H1 (cell line): ENCODE measurements at regions not wholly inside any gene's neighbourhood (a gene's known extent, or its start where the extent isn't known, plus 50 kb on each side); places are given as distances from the start of the nearest gene placed in this dataset.

Experiments used
- CTCF ChIA-PET: fragments of 300-600 bp; sonication (Branson Sonifier 250); formaldehyde crosslinking; loops from one replicate; lab custom pipeline; 2021; ENCODE audit not compliant: partially characterized antibody; lab: Charles Lee
- POLR2A ChIA-PET: fragments of 300-600 bp; sonication (Branson Sonifier 250); formaldehyde crosslinking; loops from one replicate; lab custom pipeline; 2021; ENCODE audit warnings: inconsistent platforms; ENCODE audit not compliant: partially characterized antibody; lab: Charles Lee
- DNase-seq, 2 experiments: peaks; one replicate each; pipeline versions ENCODE4 v3.0.0 to v3.0.0-alpha.2; 2010 to 2022; ENCODE audit warnings: low spot score in 2 of 2, low read depth in 1 of 2, mixed read lengths in 1 of 2
- FAIRE-seq: peaks from 2 replicates; lab custom pipeline; 2011; peaks lifted over from hg19 to GRCh38; lab: Jason Lieb, UNC
- H2AFZ ChIP-seq: 2 replicates; pipeline ENCODE4 v1.8.1; 2012; ENCODE audit warnings: low read length, inconsistent platforms
- H2AK5ac ChIP-seq: 2 replicates; pipeline ENCODE4 v1.6.1; 2013; ENCODE audit warnings: low read depth, low read length
- H2BK120ac ChIP-seq: replicated peaks from 2 replicates; pipeline ENCODE3; 2013; ENCODE audit warnings: low read depth, low read length, inconsistent platforms
- H2BK12ac ChIP-seq: 2 replicates; pipeline ENCODE4 v1.6.1; 2013; ENCODE audit warnings: low read depth, low read length
- H2BK15ac ChIP-seq: 2 replicates; pipeline ENCODE4 v1.6.1; 2013; ENCODE audit warnings: low read length
- H2BK20ac ChIP-seq: 2 replicates; pipeline ENCODE4 v1.6.1; 2013; ENCODE audit warnings: low read length
- H2BK5ac ChIP-seq: 2 replicates; pipeline ENCODE4 v1.6.1; 2013; ENCODE audit warnings: low read depth, low read length
- H3K14ac ChIP-seq: 2 replicates; pipeline ENCODE4 v1.6.1; 2013; ENCODE audit warnings: inconsistent platforms; ENCODE audit not compliant: insufficient read length
- H3K18ac ChIP-seq: 2 replicates; pipeline ENCODE4 v1.6.1; 2013; ENCODE audit warnings: low read length; ENCODE audit errors: extremely low read depth
- H3K23ac ChIP-seq: 2 replicates; pipeline ENCODE4 v1.6.1; 2013; ENCODE audit warnings: inconsistent platforms; ENCODE audit not compliant: insufficient read length
- H3K23me2 ChIP-seq: 2 replicates; pipeline ENCODE4 v1.6.1; 2013; ENCODE audit warnings: low read depth, low read length
- H3K27ac ChIP-seq: 2 replicates; pipeline ENCODE4 v1.6.1; 2011; ENCODE audit warnings: low read depth, low read length, inconsistent platforms
- H3K27me3 ChIP-seq, 4 experiments: replicated peaks in 1 of 4; 1 replicate in 1 of 4; 2 replicates in 3 of 4; pipeline versions ENCODE4 v1.6.1 to v1.8.1; 2011 to 2013; ENCODE audit warnings: low read length in 3 of 4, mild to moderate bottlenecking in 3 of 4, inconsistent platforms in 2 of 4, mixed read lengths in 2 of 4, moderate library complexity in 1 of 4; ENCODE audit not compliant: control insufficient read depth in 3 of 4, insufficient read depth in 3 of 4; ENCODE audit errors: extremely low read depth in 1 of 4
- H3K36me3 ChIP-seq, 4 experiments: 2 replicates each; pipeline versions ENCODE4 v1.6.1 to v1.8.1; 2011 to 2013; ENCODE audit warnings: mild to moderate bottlenecking in 4 of 4, low read length in 3 of 4, moderate library complexity in 2 of 4, control low read depth in 1 of 4, inconsistent platforms in 1 of 4; ENCODE audit not compliant: insufficient read depth in 4 of 4, control insufficient read depth in 2 of 4
- H3K4ac ChIP-seq: replicated peaks from 2 replicates; pipeline ENCODE3; 2013; ENCODE audit warnings: low read length, low read depth, mixed read lengths, inconsistent platforms; ENCODE audit not compliant: insufficient read length
- H3K4me1 ChIP-seq, 4 experiments: replicated peaks in 1 of 4; 1 replicate in 1 of 4; 2 replicates in 3 of 4; pipeline versions ENCODE4 v1.6.1 to v1.8.1; 2011 to 2013; ENCODE audit warnings: low read length in 3 of 4, inconsistent platforms in 2 of 4, mixed read lengths in 1 of 4; ENCODE audit not compliant: insufficient read depth in 4 of 4, control insufficient read depth in 3 of 4
- H3K4me2 ChIP-seq, 2 experiments: 2 replicates each; pipeline versions ENCODE4 v1.6.1 to v1.8.1; 2011 to 2013; ENCODE audit warnings: low read depth in 2 of 2, low read length in 2 of 2, control low read depth in 1 of 2, inconsistent platforms in 1 of 2, mild to moderate bottlenecking in 1 of 2; ENCODE audit not compliant: insufficient read depth in 1 of 2
- H3K4me3 ChIP-seq, 4 experiments: fragments of 200-600, 300-600 bp in 1 of 4; sonication (generic), shearing (Covaris generic), sonication (Bioruptor Twin) in 1 of 4; 2 replicates each; pipeline versions ENCODE4 v1.5.1 to v1.8.1; 2011 to 2016; ENCODE audit warnings: low read length in 4 of 4, low read depth in 3 of 4, control low read depth in 2 of 4, inconsistent platforms in 2 of 4, mild to moderate bottlenecking in 2 of 4, mixed read lengths in 1 of 4, moderate library complexity in 1 of 4; ENCODE audit not compliant: insufficient read depth in 2 of 4; ENCODE audit errors: extremely low read depth in 1 of 4
- H3K56ac ChIP-seq: replicated peaks from 2 replicates; pipeline ENCODE3; 2013; ENCODE audit warnings: low read depth, mild to moderate bottlenecking, mixed read lengths, low read length, inconsistent platforms; ENCODE audit not compliant: insufficient read length
- H3K79me1 ChIP-seq: 2 replicates; pipeline ENCODE4 v1.6.1; 2013; ENCODE audit warnings: low read depth, low read length, control low read depth
- H3K79me2 ChIP-seq, 2 experiments: 2 replicates each; pipeline versions ENCODE4 v1.6.1 to v1.8.1; 2012 to 2013; ENCODE audit warnings: low read length in 2 of 2, mild to moderate bottlenecking in 2 of 2, inconsistent platforms in 1 of 2; ENCODE audit not compliant: insufficient read depth in 2 of 2, control insufficient read depth in 1 of 2
- H3K9ac ChIP-seq, 4 experiments: replicated peaks in 1 of 4; 1 replicate in 1 of 4; 2 replicates in 3 of 4; pipeline versions ENCODE4 v1.6.1 to v1.8.1; 2011 to 2013; ENCODE audit warnings: low read depth in 3 of 4, low read length in 3 of 4, control low read depth in 2 of 4, mild to moderate bottlenecking in 2 of 4, moderate library complexity in 2 of 4, inconsistent platforms in 1 of 4; ENCODE audit errors: extremely low read depth in 1 of 4
- H3K9me3 ChIP-seq, 2 experiments: 2 replicates each; pipeline versions ENCODE4 v1.6.1 to v1.8.1; 2012 to 2013; ENCODE audit warnings: mild to moderate bottlenecking in 2 of 2, moderate library complexity in 2 of 2, control low read depth in 1 of 2, inconsistent platforms in 1 of 2, low read depth in 1 of 2, low read length in 1 of 2, mixed read lengths in 1 of 2; ENCODE audit not compliant: insufficient read depth in 2 of 2
- H4K20me1 ChIP-seq, 2 experiments: replicated peaks in 1 of 2; 2 replicates each; pipeline versions ENCODE3 to v1.8.1; 2011 to 2013; ENCODE audit warnings: inconsistent platforms in 2 of 2, low read length in 2 of 2, mild to moderate bottlenecking in 1 of 2; ENCODE audit not compliant: insufficient read depth in 2 of 2, control insufficient read depth in 1 of 2
- H4K5ac ChIP-seq: 2 replicates; pipeline ENCODE4 v1.6.1; 2013; ENCODE audit warnings: low read length, low read depth, mixed read lengths, inconsistent platforms; ENCODE audit not compliant: insufficient read length
- H4K8ac ChIP-seq: 2 replicates; pipeline ENCODE4 v1.8.0; 2013; ENCODE audit warnings: mild to moderate bottlenecking, moderate library complexity, low read length, inconsistent platforms; ENCODE audit not compliant: insufficient read depth; ENCODE audit errors: extremely low read depth
- H4K91ac ChIP-seq: replicated peaks from 2 replicates; pipeline ENCODE3; 2013; ENCODE audit warnings: low read length, mixed read lengths, inconsistent platforms; ENCODE audit not compliant: insufficient read length
- BACH1 ChIP-seq: IDR thresholded peaks from 2 replicates; pipeline ENCODE4 v1.6.1; 2012; ENCODE audit warnings: low read length, improper control_type of control experiment
- CTBP2 ChIP-seq: IDR thresholded peaks from 2 replicates; pipeline ENCODE4 v1.7.0; 2011; ENCODE audit warnings: borderline replicate concordance, mild to moderate bottlenecking, moderate library complexity, mixed read lengths, low read length; ENCODE audit not compliant: insufficient read depth, insufficient read length
- PHF8 ChIP-seq: fragments of 200-600 bp; sonication (generic); conservative IDR thresholded peaks from 2 replicates; pipeline ENCODE4 v1.7.1; 2012; ENCODE audit warnings: low read depth, mild to moderate bottlenecking, inconsistent platforms, low read length, moderate library complexity
- RNF2 ChIP-seq: fragments of 200-900, 300-1000 bp; sonication (generic); IDR thresholded peaks from 2 replicates; pipeline ENCODE4 v1.7.1; 2016; ENCODE audit warnings: borderline replicate concordance, low read depth, mild to moderate bottlenecking, antibody characterized with exemption, low read length; ENCODE audit not compliant: poor library complexity, severe bottlenecking; ENCODE audit errors: missing control alignments
- SP1 ChIP-seq: IDR thresholded peaks from 2 replicates; pipeline ENCODE4 v1.6.1; 2011; ENCODE audit warnings: low read depth, low read length
- SP2 ChIP-seq: IDR thresholded peaks from 2 replicates; pipeline ENCODE4 v1.6.1; 2012; ENCODE audit warnings: mild to moderate bottlenecking, low read length, inconsistent platforms
- SRF ChIP-seq: IDR thresholded peaks from 2 replicates; pipeline ENCODE4 v1.6.1; 2011; ENCODE audit warnings: mild to moderate bottlenecking, low read depth, low read length, moderate library complexity
- TBP ChIP-seq: IDR thresholded peaks from 2 replicates; pipeline ENCODE4 v1.6.1; 2011; ENCODE audit warnings: low read depth, low read length, improper control_type of control experiment
- WGBS, 2 experiments: shearing (Covaris generic) in 1 of 2; methylation state at CpG; one replicate each; pipeline versions ENCODE4 v1.1.6 to v1.1.7; 2013 to 2015; ENCODE audit warnings: low lambda C conversion rate in 2 of 2, mixed read lengths in 2 of 2, inconsistent platforms in 1 of 2, low coverage in 1 of 2, missing lambda C conversion rate in 1 of 2; ENCODE audit not compliant: insufficient replicate concordance in 2 of 2, insufficient coverage in 1 of 2, insufficient read length in 1 of 2; ENCODE audit errors: extremely low coverage in 1 of 2, missing lambda C conversion rate in 1 of 2; 5-methylcytosine and 5-hydroxymethylcytosine counted together
- TF ChIP-seq, protein P1 (sequence below): IDR thresholded peaks from 2 replicates; pipeline ENCODE4 v1.6.1; 2012; ENCODE audit warnings: inconsistent platforms
- TF ChIP-seq, protein P2 (sequence below), 3 experiments: IDR thresholded peaks; 1 replicate in 2 of 3; 2 replicates in 1 of 3; pipeline versions ENCODE4 v1.5.1 to v1.6.1; 2011; ENCODE audit warnings: low read length in 3 of 3, mild to moderate bottlenecking in 3 of 3, inconsistent platforms in 2 of 3, low read depth in 1 of 3, moderate library complexity in 1 of 3; ENCODE audit not compliant: insufficient read depth in 1 of 3; ENCODE audit errors: control extremely low read depth in 1 of 3

DNA sequence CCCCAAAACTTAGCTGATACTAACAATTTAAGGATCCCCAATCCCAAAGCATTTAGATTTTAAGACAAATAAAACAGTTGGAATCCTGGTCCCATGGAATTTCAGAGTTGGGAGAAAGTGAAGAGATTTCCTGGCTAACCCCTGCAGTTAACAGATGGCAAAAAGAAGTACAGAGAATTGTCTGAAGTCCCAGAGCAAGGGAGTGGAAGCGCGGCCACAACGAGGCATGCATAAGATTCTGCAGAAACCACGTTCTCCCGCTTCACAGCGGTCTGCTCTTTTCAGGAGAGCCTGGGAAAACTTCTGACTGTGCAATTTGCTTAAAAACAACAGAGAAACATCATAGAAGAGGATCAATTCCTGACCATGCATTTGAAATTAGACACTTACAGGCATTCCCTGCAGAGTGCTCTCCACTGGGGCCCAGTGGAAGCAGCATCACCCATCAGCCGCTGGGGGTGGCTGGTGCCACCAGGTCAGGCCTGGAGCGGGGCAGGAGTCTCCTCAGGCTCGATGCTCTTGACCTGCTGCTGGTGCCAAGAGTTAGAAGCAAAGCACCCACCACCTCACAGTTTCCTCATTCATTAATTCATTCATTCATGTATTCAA lies 226.7 kb upstream of the POU3F1 start:
- DNase-seq (no peak), FAIRE-seq (no peak)
- H3K79me1 ChIP-seq: no peaks in the 10 kb centered on the region
- H3K79me2 ChIP-seq: no peaks in the 10 kb centered on the region
- H3K4ac ChIP-seq: no peak overlapping the region
- H3K9me3 ChIP-seq: peaks cover 3 to 7% of the 10 kb centered on the region in 2 experiments; a peak in 2 of 4 replicates
- no peak overlapping the region for H3K56ac ChIP-seq
- H2AFZ ChIP-seq: no peak overlapping the region
- H3K4me3 ChIP-seq: no peak overlapping the region
- no peak overlapping the region for H4K5ac ChIP-seq
- no peak overlapping the region; the same call in 1 of the 2 replicates for H2BK20ac ChIP-seq
- H3K23ac ChIP-seq: no peak overlapping the region
- no peak overlapping the region for H3K27ac ChIP-seq
- H3K9ac ChIP-seq: no peak overlapping the region
- no peak overlapping the region for H2BK12ac ChIP-seq
- H3K4me1 ChIP-seq: peaks cover 16 to 34% (median 24%) of the 10 kb centered on the region in 4 experiments
- no peak overlapping the region for H3K14ac ChIP-seq
- H3K23me2 ChIP-seq: no peaks in the 10 kb centered on the region
- POLR2A ChIA-PET: interaction anchor here (5.3 kb wide), 1 partner anchor 13 kb away, joined by 15 read pairs; no protein-coding TSS in a partner anchor
- H2AK5ac ChIP-seq: no peak overlapping the region
- no peak overlapping the region; a peak in 1 of 4 replicates for H3K4me2 ChIP-seq
- H3K27me3 ChIP-seq: no peaks in the 10 kb centered on the region
- no peak overlapping the region for H2BK15ac ChIP-seq
- no peak overlapping the region for H4K91ac ChIP-seq
- no peak overlapping the region for H2BK5ac ChIP-seq
- CTCF ChIA-PET: interaction anchor here (1.3 to 1.9 kb wide), 3 partner anchors 8 to 16 kb away, joined by 3 to 8 read pairs (median 5); no protein-coding TSS in a partner anchor
- H3K36me3 ChIP-seq: no peaks in the 10 kb centered on the region
- H4K8ac ChIP-seq: no peak overlapping the region
- H2BK120ac ChIP-seq: no peak overlapping the region
- no peak overlapping the region; the same call in 1 of the 2 replicates for H3K18ac ChIP-seq
- 76% methylated on average over 9 of the region's 9 CpGs; no CpG with 5 or more reads in 1 of the 2 experiments for WGBS, 2 experiments
- no peaks in the 10 kb centered on the region for H4K20me1 ChIP-seq
- TF ChIP-seq PHF8: no peak
- TF ChIP-seq, protein P1, sequence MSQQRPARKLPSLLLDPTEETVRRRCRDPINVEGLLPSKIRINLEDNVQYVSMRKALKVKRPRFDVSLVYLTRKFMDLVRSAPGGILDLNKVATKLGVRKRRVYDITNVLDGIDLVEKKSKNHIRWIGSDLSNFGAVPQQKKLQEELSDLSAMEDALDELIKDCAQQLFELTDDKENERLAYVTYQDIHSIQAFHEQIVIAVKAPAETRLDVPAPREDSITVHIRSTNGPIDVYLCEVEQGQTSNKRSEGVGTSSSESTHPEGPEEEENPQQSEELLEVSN: no peak
- TF ChIP-seq SP1: no peak
- no peak for TF ChIP-seq CTBP2
- no peak for TF ChIP-seq BACH1
- no peak for TF ChIP-seq SP2
- no peak for TF ChIP-seq TBP
- TF ChIP-seq SRF: no peak
- TF ChIP-seq, protein P2, sequence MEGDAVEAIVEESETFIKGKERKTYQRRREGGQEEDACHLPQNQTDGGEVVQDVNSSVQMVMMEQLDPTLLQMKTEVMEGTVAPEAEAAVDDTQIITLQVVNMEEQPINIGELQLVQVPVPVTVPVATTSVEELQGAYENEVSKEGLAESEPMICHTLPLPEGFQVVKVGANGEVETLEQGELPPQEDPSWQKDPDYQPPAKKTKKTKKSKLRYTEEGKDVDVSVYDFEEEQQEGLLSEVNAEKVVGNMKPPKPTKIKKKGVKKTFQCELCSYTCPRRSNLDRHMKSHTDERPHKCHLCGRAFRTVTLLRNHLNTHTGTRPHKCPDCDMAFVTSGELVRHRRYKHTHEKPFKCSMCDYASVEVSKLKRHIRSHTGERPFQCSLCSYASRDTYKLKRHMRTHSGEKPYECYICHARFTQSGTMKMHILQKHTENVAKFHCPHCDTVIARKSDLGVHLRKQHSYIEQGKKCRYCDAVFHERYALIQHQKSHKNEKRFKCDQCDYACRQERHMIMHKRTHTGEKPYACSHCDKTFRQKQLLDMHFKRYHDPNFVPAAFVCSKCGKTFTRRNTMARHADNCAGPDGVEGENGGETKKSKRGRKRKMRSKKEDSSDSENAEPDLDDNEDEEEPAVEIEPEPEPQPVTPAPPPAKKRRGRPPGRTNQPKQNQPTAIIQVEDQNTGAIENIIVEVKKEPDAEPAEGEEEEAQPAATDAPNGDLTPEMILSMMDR (IDR thresholded peaks at IDR 0.05; ENCODE audit: control extremely low read depth in 1 of 3, insufficient read depth in 1 of 3, low read depth in 1 of 3, low read length in 3 of 3): no peak
- TF ChIP-seq RNF2: no peak
